ENCODE measurements at regions not wholly inside any gene's neighbourhood (a gene's known extent, or its start where the extent isn't known, plus 50 kb on each side); places are given as distances from the start of the nearest gene placed in this dataset.

GRCh38 chr5:126028336-126028735 is 394.9 kb upstream of the GRAMD2B start:
- TF ChIP-seq EP300 (IDR thresholded peaks at IDR 0.05) = no peak
- TF ChIP-seq, protein P1, sequence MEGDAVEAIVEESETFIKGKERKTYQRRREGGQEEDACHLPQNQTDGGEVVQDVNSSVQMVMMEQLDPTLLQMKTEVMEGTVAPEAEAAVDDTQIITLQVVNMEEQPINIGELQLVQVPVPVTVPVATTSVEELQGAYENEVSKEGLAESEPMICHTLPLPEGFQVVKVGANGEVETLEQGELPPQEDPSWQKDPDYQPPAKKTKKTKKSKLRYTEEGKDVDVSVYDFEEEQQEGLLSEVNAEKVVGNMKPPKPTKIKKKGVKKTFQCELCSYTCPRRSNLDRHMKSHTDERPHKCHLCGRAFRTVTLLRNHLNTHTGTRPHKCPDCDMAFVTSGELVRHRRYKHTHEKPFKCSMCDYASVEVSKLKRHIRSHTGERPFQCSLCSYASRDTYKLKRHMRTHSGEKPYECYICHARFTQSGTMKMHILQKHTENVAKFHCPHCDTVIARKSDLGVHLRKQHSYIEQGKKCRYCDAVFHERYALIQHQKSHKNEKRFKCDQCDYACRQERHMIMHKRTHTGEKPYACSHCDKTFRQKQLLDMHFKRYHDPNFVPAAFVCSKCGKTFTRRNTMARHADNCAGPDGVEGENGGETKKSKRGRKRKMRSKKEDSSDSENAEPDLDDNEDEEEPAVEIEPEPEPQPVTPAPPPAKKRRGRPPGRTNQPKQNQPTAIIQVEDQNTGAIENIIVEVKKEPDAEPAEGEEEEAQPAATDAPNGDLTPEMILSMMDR (IDR thresholded peaks at IDR 0.05) = no peak

All from tibial nerve (tissue), 4 donors.